WTC11 (cell line): ENCODE measurements at regions not wholly inside any gene's neighbourhood (a gene's known extent, or its start where the extent isn't known, plus 50 kb on each side); places are given as distances from the start of the nearest gene placed in this dataset.

ENCODE experiments used
- ATAC-seq: fragments of 200-7000 bp; cut with Tn5 transposase; 2 replicates; pipeline ENCODE4 v1.10.0; 2021; ENCODE audit warnings: mild to moderate bottlenecking, moderate library complexity
- CTCF ChIA-PET: fragments of 300-600 bp; sonication (Branson Sonifier 250); formaldehyde crosslinking; loops from one replicate; lab custom pipeline; 2021; ENCODE audit warnings: antibody characterized with exemption; lab: Charles Lee
- POLR2A ChIA-PET: fragments of 350-600 bp; sonication (Branson Sonifier 250); formaldehyde crosslinking; loops from one replicate; lab custom pipeline; 2021; ENCODE audit warnings: antibody characterized with exemption; lab: Charles Lee
- DNase-seq: peaks from one replicate; pipeline ENCODE4 v3.0.0; 2021; ENCODE audit warnings: low spot score
- H3K27ac Mint-ChIP-seq: 2 replicates; pipeline ENCODE4 v1.8.0; 2021; ENCODE audit warnings: mixed read lengths
- H3K27me3 Mint-ChIP-seq: 2 replicates; pipeline ENCODE4 v1.8.0; 2021; ENCODE audit warnings: low read depth, mild to moderate bottlenecking, moderate library complexity, mixed read lengths
- H3K36me3 Mint-ChIP-seq: 2 replicates; pipeline ENCODE4 v1.8.0; 2021; ENCODE audit warnings: mixed read lengths
- H3K4me1 Mint-ChIP-seq: 2 replicates; pipeline ENCODE4 v1.8.0; 2022; ENCODE audit warnings: mixed read lengths
- H3K4me3 Mint-ChIP-seq: 2 replicates; pipeline ENCODE4 v1.8.0; 2021; ENCODE audit warnings: mild to moderate bottlenecking, moderate library complexity, mixed read lengths
- H3K9me3 Mint-ChIP-seq: 2 replicates; pipeline ENCODE4 v1.8.0; 2021; ENCODE audit warnings: mixed read lengths
- ATF1 ChIP-seq: sonication (generic); formaldehyde crosslinking; IDR thresholded peaks from 2 replicates; pipeline ENCODE4 v1.8.1; 2023; ENCODE audit warnings: mild to moderate bottlenecking, moderate library complexity, missing genetic modification reagents
- CBFB ChIP-seq: sonication (generic); formaldehyde crosslinking; IDR thresholded peaks from 2 replicates; pipeline ENCODE4 v1.8.1; 2022; ENCODE audit warnings: mild to moderate bottlenecking, low read depth, missing genetic modification reagents
- ELF4 ChIP-seq: sonication (generic); formaldehyde crosslinking; IDR thresholded peaks from 2 replicates; pipeline ENCODE4 v1.8.1; 2022; ENCODE audit warnings: low read depth, mild to moderate bottlenecking, moderate library complexity, missing genetic modification reagents
- FOXP1 ChIP-seq: sonication (generic); formaldehyde crosslinking; IDR thresholded peaks from 2 replicates; pipeline ENCODE4 v1.8.0; 2022; ENCODE audit warnings: missing genetic modification reagents, mild to moderate bottlenecking, moderate library complexity, borderline replicate concordance
- GABPB1 ChIP-seq: sonication (generic); formaldehyde crosslinking; IDR thresholded peaks from 2 replicates; pipeline ENCODE4 v1.8.1; 2023; ENCODE audit warnings: mild to moderate bottlenecking, missing genetic modification reagents
- MXD4 ChIP-seq: fragments of 250-450 bp; sonication (Bioruptor Pico); IDR thresholded peaks from 2 replicates; pipeline ENCODE4 v1.8.0; 2021; ENCODE audit warnings: mild to moderate bottlenecking, moderate library complexity, borderline replicate concordance
- NR3C1 ChIP-seq: sonication (generic); formaldehyde crosslinking; conservative IDR thresholded peaks from 2 replicates; pipeline ENCODE4 v1.8.1; 2023; ENCODE audit warnings: low read depth, mild to moderate bottlenecking, missing genetic modification reagents
- SMAD3 ChIP-seq: sonication (generic); formaldehyde crosslinking; IDR thresholded peaks from 2 replicates; pipeline ENCODE4 v1.8.0; 2022; ENCODE audit warnings: missing genetic modification reagents, mild to moderate bottlenecking, borderline replicate concordance
- ZNF138 ChIP-seq: sonication (generic); formaldehyde crosslinking; conservative IDR thresholded peaks from 2 replicates; pipeline ENCODE4 v1.8.1; 2022; ENCODE audit warnings: mild to moderate bottlenecking, moderate library complexity, missing genetic modification reagents
- ZNF263 ChIP-seq: sonication (generic); formaldehyde crosslinking; IDR thresholded peaks from 2 replicates; pipeline ENCODE4 v1.8.1; 2022; ENCODE audit warnings: low read depth, mild to moderate bottlenecking, moderate library complexity, missing genetic modification reagents
- ZNF317 ChIP-seq: sonication (generic); formaldehyde crosslinking; IDR thresholded peaks from 2 replicates; pipeline ENCODE4 v1.8.1; 2023; ENCODE audit warnings: low read depth, mild to moderate bottlenecking, moderate library complexity, missing genetic modification reagents, borderline replicate concordance
- TF ChIP-seq, protein P1 (sequence below): fragments of 250-450 bp; sonication (Bioruptor Pico); IDR thresholded peaks from 2 replicates; pipeline ENCODE4 v1.9.0; 2021; ENCODE audit warnings: mild to moderate bottlenecking
- TF ChIP-seq, protein P2 (sequence below): sonication (generic); formaldehyde crosslinking; conservative IDR thresholded peaks from 2 replicates; pipeline ENCODE4 v1.8.1; 2022; ENCODE audit warnings: mild to moderate bottlenecking, missing genetic modification reagents
- TF ChIP-seq, protein P3 (sequence below): fragments of 250-450 bp; sonication (Bioruptor Pico); IDR thresholded peaks from 2 replicates; pipeline ENCODE4 v1.8.0; 2021; ENCODE audit warnings: mild to moderate bottlenecking
- TF ChIP-seq, protein P4 (sequence below): sonication (generic); formaldehyde crosslinking; IDR thresholded peaks from 2 replicates; pipeline ENCODE4 v1.8.0; 2022; ENCODE audit warnings: mild to moderate bottlenecking, missing genetic modification reagents
- TF ChIP-seq, protein P5 (sequence below): fragments of 250-450 bp; sonication (Bioruptor Pico); IDR thresholded peaks from 2 replicates; pipeline ENCODE4 v1.9.0; 2021; ENCODE audit warnings: mild to moderate bottlenecking
- TF ChIP-seq, protein P6 (sequence below): sonication (generic); formaldehyde crosslinking; IDR thresholded peaks from 2 replicates; pipeline ENCODE4 v1.8.1; 2023; ENCODE audit warnings: mild to moderate bottlenecking, missing genetic modification reagents
- TF ChIP-seq, protein P7 (sequence below): fragments of 250-450 bp; sonication (Bioruptor Pico); conservative IDR thresholded peaks from 2 replicates; pipeline ENCODE4 v1.9.0; 2021; ENCODE audit warnings: mild to moderate bottlenecking

DNA sequence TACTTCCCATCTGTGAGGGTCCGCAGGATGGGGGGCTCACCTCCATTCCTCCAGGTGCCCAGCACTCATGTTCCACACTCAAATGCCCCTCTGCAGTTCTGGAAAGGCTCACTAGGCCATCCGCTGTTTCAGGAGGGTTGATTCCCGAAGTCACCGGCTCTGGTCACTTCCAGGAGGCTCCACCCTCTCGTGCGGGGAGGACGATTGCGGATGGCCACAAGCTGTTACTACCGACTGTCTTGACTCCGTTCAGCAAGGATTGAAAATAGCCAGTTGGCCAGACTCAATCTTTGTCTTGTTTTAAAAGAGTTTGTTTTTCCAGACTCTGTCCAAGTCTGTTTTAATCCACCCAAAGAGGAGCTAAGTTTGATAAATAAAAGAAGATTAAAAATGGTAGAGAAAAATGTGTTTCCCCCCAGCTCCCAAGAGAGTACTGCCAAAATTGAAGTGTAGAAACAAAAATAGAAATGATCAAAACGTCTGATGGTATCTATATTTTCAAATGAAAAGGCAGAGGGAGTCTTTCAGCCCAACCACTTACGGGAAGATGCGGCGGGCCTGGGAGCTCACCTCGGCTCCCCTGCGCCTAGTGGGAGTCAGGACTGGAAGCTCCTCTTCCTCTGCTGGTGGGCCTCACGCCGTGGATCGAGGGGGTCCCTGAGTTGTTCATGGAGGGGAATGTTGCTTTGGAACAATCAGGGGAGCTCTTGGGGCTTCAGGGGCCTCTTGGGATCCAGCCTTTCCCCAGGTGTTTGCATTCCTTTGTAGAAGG lies 1280.8 kb downstream of the BRD1 start (continued):
- TF ChIP-seq, protein P1, sequence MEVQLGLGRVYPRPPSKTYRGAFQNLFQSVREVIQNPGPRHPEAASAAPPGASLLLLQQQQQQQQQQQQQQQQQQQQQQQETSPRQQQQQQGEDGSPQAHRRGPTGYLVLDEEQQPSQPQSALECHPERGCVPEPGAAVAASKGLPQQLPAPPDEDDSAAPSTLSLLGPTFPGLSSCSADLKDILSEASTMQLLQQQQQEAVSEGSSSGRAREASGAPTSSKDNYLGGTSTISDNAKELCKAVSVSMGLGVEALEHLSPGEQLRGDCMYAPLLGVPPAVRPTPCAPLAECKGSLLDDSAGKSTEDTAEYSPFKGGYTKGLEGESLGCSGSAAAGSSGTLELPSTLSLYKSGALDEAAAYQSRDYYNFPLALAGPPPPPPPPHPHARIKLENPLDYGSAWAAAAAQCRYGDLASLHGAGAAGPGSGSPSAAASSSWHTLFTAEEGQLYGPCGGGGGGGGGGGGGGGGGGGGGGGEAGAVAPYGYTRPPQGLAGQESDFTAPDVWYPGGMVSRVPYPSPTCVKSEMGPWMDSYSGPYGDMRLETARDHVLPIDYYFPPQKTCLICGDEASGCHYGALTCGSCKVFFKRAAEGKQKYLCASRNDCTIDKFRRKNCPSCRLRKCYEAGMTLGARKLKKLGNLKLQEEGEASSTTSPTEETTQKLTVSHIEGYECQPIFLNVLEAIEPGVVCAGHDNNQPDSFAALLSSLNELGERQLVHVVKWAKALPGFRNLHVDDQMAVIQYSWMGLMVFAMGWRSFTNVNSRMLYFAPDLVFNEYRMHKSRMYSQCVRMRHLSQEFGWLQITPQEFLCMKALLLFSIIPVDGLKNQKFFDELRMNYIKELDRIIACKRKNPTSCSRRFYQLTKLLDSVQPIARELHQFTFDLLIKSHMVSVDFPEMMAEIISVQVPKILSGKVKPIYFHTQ, result no peak
- TF ChIP-seq CBFB (CRISPR knock-in tag) (no peak), GABPB1 (CRISPR knock-in tag) (no peak)
- TF ChIP-seq, protein P2, sequence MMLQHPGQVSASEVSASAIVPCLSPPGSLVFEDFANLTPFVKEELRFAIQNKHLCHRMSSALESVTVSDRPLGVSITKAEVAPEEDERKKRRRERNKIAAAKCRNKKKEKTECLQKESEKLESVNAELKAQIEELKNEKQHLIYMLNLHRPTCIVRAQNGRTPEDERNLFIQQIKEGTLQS (CRISPR knock-in tag), result no peak
- TF ChIP-seq, all 79 proteins: peak for 0

DNA sequence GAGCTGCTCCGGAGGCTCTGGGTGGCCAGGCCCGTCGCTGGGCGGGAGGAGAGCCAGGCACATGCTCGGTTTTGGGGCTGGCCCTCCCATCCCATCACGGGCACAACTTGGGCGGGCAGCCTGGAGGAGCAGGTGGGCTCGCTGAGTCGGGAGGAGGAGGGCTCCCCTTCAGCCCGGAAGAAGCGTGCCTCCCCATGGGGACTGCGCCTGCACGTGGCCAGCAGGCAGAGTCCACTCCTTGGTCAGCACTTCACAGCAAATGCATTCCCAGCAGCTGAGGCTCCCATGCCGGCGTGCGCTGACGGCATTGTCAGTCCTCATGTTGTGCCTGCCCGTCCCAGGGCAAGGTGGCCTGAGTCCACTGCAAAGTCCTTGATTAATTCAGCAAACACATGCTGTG lies 1281.7 kb downstream of the BRD1 start:
- Mint-ChIP-seq H3K9me3 (no peaks in the 10 kb centered on the region; the same call in 1 of the 2 replicates), H3K36me3 (no peaks in the 10 kb centered on the region), H3K4me1 (peaks cover 4% of the 10 kb centered on the region)
- no peak for TF ChIP-seq SMAD3 (CRISPR knock-in tag)
- TF ChIP-seq MXD4 (CRISPR knock-in tag), result no peak
- TF ChIP-seq, protein P3, sequence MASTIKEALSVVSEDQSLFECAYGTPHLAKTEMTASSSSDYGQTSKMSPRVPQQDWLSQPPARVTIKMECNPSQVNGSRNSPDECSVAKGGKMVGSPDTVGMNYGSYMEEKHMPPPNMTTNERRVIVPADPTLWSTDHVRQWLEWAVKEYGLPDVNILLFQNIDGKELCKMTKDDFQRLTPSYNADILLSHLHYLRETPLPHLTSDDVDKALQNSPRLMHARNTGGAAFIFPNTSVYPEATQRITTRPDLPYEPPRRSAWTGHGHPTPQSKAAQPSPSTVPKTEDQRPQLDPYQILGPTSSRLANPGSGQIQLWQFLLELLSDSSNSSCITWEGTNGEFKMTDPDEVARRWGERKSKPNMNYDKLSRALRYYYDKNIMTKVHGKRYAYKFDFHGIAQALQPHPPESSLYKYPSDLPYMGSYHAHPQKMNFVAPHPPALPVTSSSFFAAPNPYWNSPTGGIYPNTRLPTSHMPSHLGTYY (CRISPR knock-in tag), result no peak
- no peak for TF ChIP-seq ZNF138 (CRISPR knock-in tag)
- TF ChIP-seq ZNF317, result no peak
- TF ChIP-seq, all 79 proteins: peak for 0
- H3K4me3 Mint-ChIP-seq, result no peak overlapping the region
- no peak overlapping the region for H3K27ac Mint-ChIP-seq
- H3K27me3 Mint-ChIP-seq, result no peaks in the 10 kb centered on the region
- POLR2A ChIA-PET, result no interaction called here
- DNase-seq (no peak), ATAC-seq (no peak)
- CTCF ChIA-PET, result no interaction called here

DNA sequence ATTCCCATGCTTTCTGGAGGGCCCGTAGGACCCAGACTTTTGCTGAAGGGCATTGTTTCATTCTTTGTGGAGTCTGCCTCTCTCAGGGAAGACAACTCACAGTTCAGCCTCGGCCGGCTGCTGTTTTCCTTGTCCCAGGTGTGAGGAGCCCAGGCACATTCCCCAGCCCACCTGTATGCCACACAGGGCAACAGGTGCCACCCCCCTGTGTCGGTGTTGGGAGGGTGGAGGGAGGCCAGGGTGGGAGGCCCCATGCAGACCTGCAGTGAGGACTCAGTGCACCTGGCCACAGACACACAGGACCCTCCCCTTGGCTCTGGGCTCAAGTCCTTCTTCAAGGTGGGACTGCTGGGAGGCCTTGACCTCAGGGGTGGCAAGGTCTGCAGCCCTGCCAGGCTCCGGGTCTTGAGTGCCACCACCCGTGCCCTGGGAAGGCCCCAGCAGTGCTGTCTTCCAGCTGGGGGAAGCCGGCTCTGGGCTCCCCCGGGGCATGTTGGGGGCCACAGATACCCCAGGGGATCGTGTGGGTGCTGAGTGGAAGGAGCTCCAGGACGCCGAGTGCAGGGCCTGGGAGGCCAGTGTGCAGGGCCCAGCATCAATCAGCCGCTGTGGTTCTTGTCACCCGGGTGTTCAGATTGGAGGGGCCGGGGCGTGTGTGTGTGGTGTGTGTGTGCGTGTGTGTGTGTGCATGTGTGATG lies 1286.1 kb downstream of the BRD1 start:
- H3K36me3 Mint-ChIP-seq, result no peaks in the 10 kb centered on the region
- no peak overlapping the region for H3K27ac Mint-ChIP-seq
- H3K4me1 Mint-ChIP-seq, result peaks cover under 1% of the 10 kb centered on the region
- no peak overlapping the region for H3K4me3 Mint-ChIP-seq
- no peaks in the 10 kb centered on the region; the same call in 1 of the 2 replicates for H3K9me3 Mint-ChIP-seq
- ChIA-PET CTCF (no interaction called here), POLR2A (no interaction called here)
- no peak for ATAC-seq
- H3K27me3 Mint-ChIP-seq, result no peaks in the 10 kb centered on the region
- no peak for DNase-seq
- TF ChIP-seq, protein P4, sequence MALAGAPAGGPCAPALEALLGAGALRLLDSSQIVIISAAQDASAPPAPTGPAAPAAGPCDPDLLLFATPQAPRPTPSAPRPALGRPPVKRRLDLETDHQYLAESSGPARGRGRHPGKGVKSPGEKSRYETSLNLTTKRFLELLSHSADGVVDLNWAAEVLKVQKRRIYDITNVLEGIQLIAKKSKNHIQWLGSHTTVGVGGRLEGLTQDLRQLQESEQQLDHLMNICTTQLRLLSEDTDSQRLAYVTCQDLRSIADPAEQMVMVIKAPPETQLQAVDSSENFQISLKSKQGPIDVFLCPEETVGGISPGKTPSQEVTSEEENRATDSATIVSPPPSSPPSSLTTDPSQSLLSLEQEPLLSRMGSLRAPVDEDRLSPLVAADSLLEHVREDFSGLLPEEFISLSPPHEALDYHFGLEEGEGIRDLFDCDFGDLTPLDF (CRISPR knock-in tag), result no peak
- TF ChIP-seq, protein P5, sequence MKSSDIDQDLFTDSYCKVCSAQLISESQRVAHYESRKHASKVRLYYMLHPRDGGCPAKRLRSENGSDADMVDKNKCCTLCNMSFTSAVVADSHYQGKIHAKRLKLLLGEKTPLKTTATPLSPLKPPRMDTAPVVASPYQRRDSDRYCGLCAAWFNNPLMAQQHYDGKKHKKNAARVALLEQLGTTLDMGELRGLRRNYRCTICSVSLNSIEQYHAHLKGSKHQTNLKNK, result no peak
- no peak for TF ChIP-seq ATF1
- no peak for TF ChIP-seq NR3C1
- TF ChIP-seq ELF4 (CRISPR knock-in tag), result no peak
- no peak for TF ChIP-seq ZNF263 (CRISPR knock-in tag)
- TF ChIP-seq, protein P6, sequence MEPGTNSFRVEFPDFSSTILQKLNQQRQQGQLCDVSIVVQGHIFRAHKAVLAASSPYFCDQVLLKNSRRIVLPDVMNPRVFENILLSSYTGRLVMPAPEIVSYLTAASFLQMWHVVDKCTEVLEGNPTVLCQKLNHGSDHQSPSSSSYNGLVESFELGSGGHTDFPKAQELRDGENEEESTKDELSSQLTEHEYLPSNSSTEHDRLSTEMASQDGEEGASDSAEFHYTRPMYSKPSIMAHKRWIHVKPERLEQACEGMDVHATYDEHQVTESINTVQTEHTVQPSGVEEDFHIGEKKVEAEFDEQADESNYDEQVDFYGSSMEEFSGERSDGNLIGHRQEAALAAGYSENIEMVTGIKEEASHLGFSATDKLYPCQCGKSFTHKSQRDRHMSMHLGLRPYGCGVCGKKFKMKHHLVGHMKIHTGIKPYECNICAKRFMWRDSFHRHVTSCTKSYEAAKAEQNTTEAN (CRISPR knock-in tag), result no peak
- no peak for TF ChIP-seq FOXP1 (CRISPR knock-in tag)
- TF ChIP-seq, protein P3 (CRISPR knock-in tag), result no peak
- TF ChIP-seq, protein P7, sequence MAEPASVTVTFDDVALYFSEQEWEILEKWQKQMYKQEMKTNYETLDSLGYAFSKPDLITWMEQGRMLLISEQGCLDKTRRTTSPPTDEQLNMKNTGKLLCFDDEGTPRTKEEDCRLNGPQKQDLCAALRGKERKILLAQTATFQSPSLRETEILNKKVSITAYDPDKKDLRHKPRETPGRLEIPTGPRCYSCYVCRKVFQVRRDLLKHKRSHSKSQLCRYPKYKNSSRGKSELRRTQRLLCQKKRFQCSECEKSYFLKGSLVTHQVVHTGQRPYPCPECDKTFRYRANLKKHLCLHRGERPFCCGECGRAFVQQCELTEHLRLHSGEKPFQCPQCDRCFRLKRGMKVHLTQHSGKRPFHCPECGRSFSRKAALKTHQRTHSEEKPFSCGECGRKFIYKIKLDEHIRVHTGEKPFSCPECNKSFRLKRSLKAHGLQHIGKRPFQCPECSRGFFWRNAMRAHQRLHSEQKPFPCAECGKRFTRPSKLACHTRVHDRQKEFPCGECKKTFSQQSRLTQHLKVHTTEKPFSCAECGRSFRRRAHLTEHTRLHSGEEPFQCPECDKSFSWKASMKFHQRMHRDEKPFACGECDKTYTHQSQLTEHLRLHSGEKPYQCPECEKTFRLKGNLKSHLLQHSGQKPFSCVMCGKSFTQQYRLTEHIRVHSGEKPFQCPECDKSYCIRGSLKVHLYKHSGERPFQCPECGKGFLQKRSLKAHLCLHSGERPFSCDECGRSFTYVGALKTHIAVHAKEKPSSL (CRISPR knock-in tag), result no peak
